Myocyte (in vitro differentiated cells): ENCODE measurements at regions not wholly inside any gene's neighbourhood (a gene's known extent, or its start where the extent isn't known, plus 50 kb on each side); places are given as distances from the start of the nearest gene placed in this dataset.
A peak's percentile ranks its signal among the peaks of the same experiment; 100 is the strongest.

ENCODE experiments used
- DNase-seq: peaks from one replicate; pipeline ENCODE4 v3.0.0-alpha.2; 2012; ENCODE audit warnings: low read depth

DNA sequence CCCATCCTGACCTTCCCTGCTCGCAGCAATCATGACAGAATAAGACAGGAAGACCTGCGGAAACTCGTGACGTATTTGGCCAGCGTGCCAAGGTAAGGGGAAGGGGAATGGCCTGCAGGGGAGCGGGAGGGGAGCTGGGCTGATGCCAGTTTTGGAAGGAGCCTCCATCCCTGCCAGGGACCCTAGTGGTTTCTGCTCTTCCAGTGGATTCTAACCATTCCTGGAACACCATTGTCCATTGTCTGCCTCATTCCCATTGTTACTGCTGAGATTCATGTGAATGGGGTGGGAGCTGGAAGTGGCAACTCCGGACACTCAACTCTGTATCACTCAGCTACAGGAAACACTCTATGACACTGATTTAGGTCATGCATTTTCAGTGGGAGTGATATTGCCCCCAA is 242.9 kb upstream of the ROPN1 start:
- DNase-seq, result no peak

DNA sequence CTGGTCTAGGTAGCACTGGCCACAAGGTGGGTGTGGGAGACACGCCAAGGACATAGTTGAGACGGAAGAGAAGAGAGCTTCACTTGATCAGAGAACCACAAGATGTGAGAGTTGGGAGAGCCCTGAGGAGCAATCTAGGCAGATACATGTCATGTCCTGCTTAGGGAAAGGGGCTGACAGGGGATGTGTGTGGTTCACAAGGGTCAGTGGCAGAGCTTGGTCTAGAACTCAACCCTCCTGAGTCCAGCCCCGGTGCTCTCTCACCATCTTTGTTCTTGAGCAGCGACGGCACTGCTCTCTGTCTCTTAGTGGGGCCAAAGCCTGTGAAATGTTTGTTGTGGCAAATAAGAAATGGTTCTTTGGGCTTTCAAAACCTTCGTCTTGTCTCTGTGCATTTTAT is 243.5 kb upstream of the ROPN1 start:
- no peak for DNase-seq

DNA sequence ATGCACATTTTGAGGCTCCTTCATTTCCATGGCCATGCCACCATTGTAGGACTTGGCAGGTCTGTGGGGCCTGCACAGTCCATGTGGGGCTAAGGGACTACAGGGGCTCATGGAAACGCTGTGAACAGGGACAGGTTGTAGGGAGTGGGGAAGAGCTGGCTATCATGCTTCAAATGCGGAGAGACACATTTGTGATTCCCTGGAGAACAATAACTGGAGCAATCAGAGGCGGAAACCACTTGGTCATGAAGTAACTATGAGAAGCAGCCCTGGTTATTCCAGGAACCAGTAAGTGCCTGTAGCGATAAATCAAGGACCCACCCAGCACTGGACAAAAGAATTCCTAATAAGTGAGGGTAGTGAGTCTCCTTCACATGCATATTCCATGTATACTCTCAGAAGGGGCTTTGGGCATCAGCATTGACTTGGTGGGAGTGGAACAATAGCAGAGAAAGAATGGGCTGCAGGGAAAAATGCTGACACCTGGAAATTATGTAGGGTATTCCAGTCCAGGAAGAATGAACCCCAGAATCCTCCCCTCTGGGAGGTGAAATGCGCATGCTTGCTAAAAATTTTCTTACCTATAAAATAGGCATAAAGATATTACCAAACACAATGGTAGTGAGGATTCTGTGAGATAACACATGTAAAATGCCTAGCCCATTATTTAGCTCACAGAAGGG is 251.4 kb upstream of the ROPN1 start:
- no peak for DNase-seq

DNA sequence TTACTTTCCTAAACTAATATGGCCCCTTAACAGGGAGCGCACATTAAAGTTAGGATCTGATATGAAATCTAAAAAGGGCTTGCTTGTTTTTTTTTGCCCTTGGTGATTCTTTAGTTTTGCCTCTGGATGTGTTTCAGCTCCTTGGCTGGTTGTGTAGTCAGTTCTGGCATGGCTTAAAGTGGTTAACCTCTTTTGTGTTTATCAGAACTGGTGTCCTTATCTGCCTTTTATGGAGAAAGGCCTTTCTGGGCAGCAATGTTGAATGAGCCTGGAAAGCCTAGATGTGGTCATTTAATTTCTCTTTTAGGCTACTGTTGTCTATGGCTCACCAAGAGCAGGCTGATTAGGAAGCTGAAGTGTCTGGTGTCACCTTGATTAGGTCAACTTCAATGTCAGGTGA is 254.5 kb upstream of the ROPN1 start:
- DNase-seq, result no peak

DNA sequence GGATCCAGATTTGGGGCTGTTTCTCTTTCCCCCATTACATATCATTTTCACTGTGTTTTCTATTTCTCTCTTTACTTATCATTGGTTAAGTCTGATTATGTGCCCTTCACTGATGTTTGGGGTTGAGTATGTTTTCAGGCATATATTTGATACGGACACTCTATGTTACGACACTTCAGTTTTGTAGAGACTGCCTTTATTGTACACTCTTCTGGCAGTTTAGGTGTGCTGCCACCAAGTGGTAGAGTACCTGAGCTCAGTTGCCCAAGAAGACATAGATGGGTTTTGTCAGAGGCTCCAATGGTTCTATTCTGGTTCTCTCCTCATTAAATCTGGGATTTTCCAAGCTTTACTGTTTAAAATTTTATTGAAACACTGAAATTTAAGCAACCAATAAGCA is 255.0 kb upstream of the ROPN1 start:
- DNase-seq, result peak; percentile 17

DNA sequence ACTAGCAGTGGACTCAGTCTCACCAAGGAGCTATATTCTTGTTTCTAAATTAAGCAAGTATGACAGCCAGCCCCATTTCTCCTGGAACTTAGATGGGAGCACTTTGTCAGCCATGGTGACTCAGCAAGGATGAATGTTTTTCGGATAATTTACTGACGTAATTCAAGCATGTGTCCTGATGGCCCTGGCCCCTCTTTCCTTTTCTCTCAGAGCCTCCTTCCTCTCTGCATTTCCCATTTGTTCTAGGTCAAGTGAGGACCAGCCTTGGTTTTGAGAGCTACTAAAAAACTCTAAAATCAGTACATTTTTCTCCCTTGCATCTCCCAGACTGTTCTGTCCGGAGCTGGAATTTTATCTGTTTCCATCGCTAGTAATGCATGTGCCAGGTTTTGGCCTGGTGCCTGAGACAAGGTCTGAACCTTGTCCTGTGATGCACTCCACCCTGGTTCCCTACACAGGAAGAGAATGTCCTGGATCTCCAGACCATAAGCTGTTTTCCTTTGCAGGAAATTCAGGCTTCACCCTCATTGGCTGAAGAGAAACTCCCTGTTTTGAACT is 256.6 kb upstream of the ROPN1 start:
- peak; percentile 50 for DNase-seq

DNA sequence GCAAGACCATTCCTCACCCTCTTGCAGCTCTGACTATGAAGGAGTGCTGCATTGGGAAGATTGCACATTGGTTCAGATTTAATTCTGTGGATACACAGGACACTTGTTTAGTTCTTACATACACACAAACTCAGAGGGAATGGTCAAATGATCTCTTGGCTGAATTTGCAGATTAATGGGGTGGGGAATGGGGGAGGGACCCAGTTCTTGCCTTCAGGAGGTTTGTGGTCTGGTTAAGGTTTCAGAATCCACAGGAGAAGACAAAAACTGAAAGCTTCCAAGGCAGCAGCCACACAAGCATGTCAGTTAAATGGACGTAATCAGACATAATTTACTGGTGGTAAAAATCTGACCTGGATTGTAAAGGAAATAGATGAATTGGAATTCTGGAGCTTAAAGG is 257.1 kb upstream of the ROPN1 start:
- DNase-seq, result no peak

DNA sequence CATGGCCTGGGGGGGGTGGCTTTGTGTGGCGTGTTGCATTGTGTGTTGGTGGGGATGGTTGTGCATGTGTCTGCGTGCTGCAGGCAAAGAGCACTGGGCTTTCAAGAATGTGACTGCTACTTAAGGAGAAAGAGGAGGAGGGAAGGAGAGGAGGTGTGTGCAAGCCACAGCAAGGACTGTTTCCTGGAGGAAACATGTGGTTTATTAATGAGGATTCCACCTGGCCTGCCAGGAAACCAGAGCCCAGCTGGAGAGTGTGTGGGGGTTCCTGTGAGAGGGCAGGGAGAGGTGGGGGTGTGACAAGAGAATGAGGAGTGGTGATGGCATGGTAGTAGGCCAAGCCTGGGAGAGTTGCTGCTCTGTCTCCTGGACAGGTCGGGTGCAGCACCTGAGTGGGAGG is 258.1 kb upstream of the ROPN1 start:
- no peak for DNase-seq

DNA sequence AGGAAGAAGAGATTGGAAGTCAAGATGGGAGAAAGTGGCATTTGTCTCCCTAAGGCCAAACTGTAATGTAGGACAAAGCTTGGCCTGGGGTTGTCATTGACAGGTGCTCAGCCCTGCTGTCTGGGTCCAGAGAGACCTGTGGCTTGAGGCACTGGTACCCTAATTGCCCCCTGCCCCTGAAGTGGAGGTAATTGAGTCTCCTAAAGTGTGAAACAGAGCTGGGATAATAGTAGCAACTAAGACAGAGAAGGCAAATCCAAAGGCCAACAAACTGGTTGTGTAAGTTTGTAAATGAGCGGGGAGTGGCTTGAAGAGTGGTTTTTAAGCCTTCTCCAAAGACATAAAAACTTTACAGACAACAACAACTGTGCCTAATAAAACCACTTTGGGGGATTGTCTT is 264.2 kb upstream of the ROPN1 start:
- no peak for DNase-seq

DNA sequence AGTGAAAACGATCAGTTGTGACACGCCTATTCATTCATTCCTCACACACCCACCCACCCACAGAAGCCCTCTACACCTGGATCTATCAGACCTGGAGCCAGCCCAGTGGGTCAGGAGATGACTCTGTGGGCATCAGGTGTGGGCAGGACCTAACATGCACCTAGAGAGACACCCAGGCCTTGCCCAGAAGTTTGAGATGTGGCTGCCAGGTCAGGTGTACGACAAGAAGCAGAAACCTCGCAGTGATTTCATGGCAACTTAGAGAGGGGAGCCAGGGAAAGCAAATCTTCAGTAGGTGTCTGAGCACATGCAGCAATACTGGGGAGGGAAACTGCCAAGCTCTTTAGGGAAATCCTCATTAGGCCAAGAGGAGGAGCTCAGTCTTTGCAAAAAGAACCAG is 264.7 kb upstream of the ROPN1 start:
- no peak for DNase-seq

DNA sequence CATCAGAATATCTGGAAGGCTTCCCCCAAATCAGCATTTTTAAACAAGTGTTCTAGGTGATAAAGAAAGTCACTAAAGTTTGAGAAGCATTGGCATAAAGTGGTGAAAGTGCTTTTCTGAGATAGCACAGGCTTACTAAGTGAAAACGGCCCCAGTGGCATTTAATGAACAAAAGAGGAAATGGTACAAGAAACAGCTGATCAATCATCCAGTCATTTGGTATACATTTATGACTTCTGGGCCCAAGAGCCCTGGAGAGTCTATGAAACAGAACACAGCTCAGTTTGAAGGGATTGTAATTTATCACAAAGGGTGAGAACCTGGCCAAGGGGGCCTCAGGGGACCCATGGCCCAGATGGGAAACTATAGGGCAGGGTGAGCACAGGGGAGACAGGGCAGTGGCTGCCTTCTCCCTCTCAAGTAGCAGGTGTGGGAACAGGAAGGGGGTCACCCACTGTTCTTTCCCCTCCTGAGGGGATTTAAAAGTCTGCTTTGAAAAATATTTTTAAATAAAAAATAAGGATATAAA is 265.5 kb upstream of the ROPN1 start:
- DNase-seq, result no peak

DNA sequence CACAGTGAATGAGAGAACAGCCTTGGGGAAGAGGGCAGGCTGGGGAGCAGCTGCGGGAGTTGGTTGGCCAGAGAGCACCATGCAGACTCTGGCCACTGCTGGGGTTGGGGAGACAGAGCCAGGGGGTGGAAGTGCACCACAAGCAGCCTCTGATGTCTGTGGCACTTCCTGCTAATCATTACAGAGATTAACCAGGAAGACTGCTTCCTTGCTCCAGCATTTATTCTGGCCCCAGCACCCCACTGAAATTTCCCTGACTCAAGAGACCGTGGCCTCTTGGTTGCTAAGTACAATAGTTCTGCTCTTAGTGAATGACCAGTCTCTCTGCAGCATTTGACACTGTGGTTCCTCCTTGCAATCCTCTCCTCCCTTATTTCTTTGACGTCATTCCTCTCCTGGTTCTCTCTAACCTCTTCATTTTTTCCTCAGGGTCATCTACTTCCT is 266.2 kb upstream of the ROPN1 start:
- peak; percentile 61 for DNase-seq

DNA sequence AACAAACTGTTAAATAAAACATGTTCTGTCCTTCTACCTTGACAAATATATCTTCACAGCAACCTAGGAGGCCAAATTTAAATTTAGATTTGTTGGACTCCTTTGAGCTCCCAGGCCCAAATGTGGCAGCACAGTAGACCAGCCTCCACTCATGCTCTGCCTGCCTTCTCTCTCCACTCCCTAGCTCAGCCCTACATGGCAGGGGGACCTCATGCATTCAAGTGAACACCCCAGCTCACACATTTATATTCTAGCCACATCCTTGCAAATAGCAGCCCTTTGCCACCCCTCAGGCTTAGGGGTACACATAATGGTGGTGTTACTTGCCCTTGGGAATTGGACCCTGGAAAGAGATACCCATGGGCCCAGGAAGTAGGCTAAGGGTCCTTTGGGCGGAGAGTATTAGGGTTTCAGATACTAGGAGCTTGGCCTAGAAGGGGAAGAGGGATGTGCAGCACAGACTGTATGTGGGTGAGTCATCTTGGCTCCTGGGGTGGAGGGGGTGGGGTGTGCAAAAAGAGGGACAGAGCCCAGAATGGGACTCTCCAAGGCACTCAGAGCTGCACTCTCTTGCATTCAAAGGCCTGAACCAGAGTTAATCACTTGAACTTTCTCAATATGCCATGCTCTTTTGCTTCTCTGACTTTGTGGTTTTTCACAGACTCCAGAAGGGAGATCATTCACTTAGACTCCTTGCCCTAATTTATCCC is 268.4 kb upstream of the ROPN1 start:
- peak; percentile 45 for DNase-seq

DNA sequence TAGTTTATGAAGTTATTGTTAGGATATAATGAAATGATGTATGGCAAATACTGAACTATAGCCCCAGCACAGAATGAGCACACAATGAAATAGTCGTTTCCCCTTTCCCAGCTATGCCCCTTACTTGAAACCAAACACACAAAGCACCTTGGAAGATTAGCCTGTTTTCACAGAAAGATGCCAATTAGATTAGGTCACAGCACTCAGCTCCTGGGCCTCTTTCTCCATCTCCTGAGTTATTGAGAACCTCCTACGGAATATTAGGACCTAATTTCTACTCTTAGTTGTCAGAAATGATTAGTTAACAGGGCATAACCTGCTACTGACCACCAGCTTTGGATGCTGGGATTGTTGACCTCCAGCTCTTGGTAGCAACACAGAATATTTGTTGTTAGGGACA is 269.4 kb upstream of the ROPN1 start:
- no peak for DNase-seq

DNA sequence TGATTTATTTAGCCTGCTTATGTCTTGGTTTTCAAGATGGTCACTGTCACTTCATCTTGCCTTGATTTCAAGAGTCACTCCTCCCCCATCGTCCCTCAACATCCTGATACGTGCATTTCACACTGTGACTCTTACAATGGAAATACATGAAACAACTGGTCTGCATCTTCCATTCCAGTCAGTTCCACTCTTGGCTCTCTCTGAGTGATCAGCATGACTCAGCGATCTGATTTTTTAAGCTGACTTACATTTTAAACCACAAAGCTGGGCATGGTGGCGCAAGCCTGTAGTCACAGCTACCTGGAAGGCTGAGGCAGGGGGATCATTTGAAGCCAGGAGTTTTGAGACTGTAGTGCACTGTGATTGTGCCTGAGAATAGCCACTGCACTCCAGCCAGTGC is 271.2 kb upstream of the ROPN1 start:
- DNase-seq, result peak; percentile 84

DNA sequence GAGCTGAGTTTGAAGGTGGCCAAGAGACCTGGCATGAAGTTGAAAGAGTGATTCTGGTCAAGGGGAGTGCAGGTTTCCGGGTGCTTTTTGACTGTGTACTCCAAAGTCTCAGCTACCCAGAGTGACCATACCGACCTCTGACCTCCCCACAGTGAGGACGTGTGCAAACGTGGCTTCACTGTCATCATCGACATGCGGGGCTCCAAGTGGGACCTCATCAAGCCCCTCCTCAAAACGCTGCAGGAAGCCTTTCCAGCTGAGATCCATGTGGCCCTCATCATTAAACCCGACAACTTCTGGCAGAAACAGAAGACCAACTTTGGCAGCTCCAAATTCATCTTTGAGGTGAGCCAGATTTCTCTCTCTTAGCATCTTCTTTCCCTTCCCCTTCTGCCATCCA is 272.4 kb upstream of the ROPN1 start:
- DNase-seq, result no peak

DNA sequence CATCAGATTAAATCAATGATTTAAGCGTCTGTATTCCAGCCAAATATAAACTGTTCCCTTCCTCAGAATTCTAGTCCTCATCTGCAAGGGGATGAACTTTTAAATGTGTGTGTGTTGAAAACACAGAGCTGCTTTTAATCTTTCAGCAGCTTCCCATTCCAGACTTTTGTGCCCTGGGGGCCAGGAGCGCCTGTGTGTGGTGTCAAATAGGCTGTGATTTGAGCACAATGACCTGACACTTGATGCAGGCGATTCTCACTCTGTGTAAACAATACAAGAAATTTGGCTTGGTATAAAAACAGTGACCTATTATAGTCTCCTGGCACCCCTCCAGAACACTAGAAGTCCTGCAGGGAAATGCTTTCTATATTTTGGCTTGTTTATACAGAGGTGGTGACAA is 274.6 kb upstream of the ROPN1 start:
- no peak for DNase-seq

DNA sequence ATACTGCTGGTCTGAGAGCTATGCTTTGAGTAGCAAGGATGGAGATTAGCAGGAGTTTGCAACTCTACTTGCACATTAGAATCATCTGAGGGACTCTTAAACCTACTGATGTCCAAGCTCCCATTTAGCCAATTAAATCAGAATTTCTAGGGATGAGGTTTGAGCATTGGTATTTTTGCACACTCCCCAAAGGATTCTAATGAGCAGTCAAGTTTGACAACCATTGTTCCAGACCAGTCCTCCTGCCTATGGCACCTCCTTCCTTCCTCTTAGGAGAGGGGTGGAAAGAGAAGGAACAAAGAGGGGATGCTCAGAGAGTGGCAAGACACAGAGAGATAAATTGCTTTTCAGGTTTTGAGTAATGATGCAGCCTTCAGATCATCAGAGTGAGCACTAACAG is 275.5 kb upstream of the ROPN1 start:
- no peak for DNase-seq

DNA sequence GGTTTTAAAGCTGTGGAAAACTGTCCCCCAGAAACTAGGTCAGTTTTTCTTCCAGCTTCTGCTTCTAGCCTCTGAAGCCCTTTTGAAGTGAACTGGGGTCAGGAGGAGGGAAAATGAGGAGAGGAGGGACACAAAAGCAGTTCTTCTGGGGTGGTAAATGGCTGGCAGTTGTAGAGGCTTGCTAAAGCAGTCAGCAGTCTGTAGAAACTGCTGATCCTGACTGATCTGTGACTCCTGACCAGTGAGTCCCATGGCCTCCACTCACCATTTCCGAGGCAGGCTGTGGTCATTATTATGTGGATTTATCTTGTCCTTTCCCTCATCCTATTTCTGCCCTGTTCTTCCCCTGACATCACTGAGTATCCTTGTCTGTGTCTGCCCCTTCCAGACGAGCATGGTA is 276.4 kb upstream of the ROPN1 start:
- DNase-seq, result no peak

DNA sequence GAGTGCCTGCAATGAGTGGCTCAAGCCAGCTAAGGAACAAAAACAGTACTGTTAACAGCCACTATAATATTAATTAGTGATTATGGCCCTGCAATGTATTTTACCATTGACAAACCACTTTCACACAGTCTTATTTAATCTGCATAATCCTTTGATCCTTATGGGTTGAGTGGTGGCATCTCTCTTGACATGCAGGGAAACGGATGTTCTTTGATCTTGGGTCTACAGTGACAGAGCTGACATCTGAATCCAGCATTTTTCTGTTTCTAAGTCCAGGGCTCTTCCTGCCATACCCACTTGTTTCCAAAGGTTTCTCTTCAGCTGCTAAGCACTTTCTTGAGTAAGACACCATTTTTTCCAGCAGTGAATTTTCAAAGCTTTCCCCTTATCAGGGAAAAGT is 277.7 kb upstream of the ROPN1 start:
- DNase-seq, result no peak

DNA sequence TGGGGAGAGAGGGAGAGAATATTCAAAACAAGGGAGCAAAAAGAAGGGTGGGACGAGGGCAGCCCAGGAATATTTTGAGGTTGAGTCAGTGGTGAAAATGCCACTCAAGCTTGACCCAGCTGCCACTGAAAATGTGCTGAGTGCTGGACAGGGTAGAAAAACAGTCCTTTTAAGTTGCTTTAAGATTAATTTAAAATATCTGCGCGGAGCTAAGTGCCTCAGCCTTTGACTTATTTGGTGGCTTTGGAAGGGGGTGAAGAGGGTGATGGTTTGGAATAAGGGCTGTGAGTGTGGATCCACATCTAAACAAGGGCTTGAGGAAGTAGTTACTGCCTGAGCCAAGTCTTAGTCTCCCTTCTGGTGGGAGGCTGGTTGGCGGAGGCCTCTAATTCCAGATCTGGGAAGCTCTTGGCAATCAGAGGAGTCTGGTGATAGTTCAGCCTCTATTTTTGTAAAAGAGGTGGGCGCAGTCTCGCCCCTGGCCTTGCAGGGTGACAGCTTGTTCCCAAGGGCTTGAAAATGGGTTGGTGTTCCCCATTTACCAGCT is 280.8 kb upstream of the ROPN1 start:
- DNase-seq, result peak; percentile 78

DNA sequence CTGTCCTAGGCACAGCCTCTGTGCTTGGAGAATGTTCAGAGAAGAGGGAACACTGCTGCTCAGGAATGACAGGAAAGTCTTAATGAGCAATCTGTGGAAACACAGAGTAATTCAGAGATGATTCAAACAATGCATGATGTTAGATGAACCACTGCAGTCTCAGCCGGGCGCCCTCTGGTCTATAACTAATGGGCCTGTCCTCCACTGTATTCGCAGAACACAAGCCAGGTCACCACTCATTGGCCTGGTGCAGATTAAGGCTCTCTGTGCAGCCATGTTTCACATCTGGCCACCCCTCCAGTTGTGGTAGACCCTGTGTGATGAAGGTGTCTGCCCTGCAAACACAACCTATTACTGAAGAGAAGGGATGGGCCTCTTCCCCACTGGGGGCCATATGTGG is 281.7 kb upstream of the ROPN1 start:
- DNase-seq, result no peak
